HepG2 (cell line): ENCODE measurements at regions not wholly inside any gene's neighbourhood (a gene's known extent, or its start where the extent isn't known, plus 50 kb on each side); places are given as distances from the start of the nearest gene placed in this dataset.

ENCODE experiments used
- RERE ChIP-seq: IDR thresholded peaks from 2 replicates; pipeline ENCODE4 v1.6.1; 2016; ENCODE audit warnings: low read depth, missing genetic modification reagents, missing compliant biosample characterization
- SP2 ChIP-seq: sonication (generic); formaldehyde crosslinking; IDR thresholded peaks from 2 replicates; pipeline ENCODE4 v1.5.1; 2020; ENCODE audit warnings: mild to moderate bottlenecking, missing genetic modification reagents
- ZNF274 ChIP-seq: sonication (generic); formaldehyde crosslinking; IDR thresholded peaks from 2 replicates; pipeline ENCODE4 v1.5.1; 2020; ENCODE audit warnings: mild to moderate bottlenecking, missing genetic modification reagents

GRCh38 chr13:111562716-111563115, 242.3 kb downstream of the TEX29 start:
- TF ChIP-seq RERE (CRISPR knock-in tag), result no peak
- TF ChIP-seq ZNF274, result no peak
- no peak for TF ChIP-seq SP2 (CRISPR knock-in tag)
